Fibroblast of the aortic adventitia (primary cell): ENCODE measurements at regions not wholly inside any gene's neighbourhood (a gene's known extent, or its start where the extent isn't known, plus 50 kb on each side); places are given as distances from the start of the nearest gene placed in this dataset.
"Not testable (repeated sequence)": the region's sequence is repeated elsewhere in the genome, so short reads cannot be mapped to it uniquely, and the experiment has no call there.

Experiments
- DNase-seq: peaks from one replicate; pipeline ENCODE4 v3.0.0-alpha.2; 2010; ENCODE audit warnings: low read depth
- H3K4me3 ChIP-seq: 2 replicates; pipeline ENCODE4 v1.5.1; 2011; ENCODE audit warnings: low read depth, mild to moderate bottlenecking, control low read depth, low read length, moderate library complexity
- CTCF ChIP-seq: IDR thresholded peaks from 2 replicates; pipeline ENCODE4 v1.5.1; 2011; ENCODE audit warnings: mild to moderate bottlenecking, low read length, control low read depth, inconsistent platforms; ENCODE audit not compliant: insufficient read depth

- not testable (repeated sequence) for DNase-seq
These were observed 68.1 kb downstream of the GOLGA6L6 start for GRCh38 chr15:20473465-20473864.

GRCh38 chr15:20472983-20473382 lies 68.6 kb downstream of the GOLGA6L6 start:
- not testable (repeated sequence) for DNase-seq

More at GRCh38 chr15:20473465-20473864, 68.1 kb downstream of the GOLGA6L6 start:
- not testable (repeated sequence) for H3K4me3 ChIP-seq

GRCh38 chr15:20470810-20471209 lies 70.8 kb downstream of the GOLGA6L6 start:
- H3K4me3 ChIP-seq, DNase-seq: not testable (repeated sequence)

More at GRCh38 chr15:20472983-20473382, 68.6 kb downstream of the GOLGA6L6 start:
- H3K4me3 ChIP-seq = not testable (repeated sequence)

- not testable (repeated sequence) for DNase-seq, H3K4me3 ChIP-seq
These were observed 100.5 kb downstream of the GOLGA6L6 start for GRCh38 chr15:20441138-20441537.

GRCh38 chr15:20440390-20440789 lies 101.2 kb downstream of the GOLGA6L6 start:
- not testable (repeated sequence) for DNase-seq, H3K4me3 ChIP-seq

GRCh38 chr15:20439111-20439510 lies 102.5 kb downstream of the GOLGA6L6 start:
- DNase-seq, H3K4me3 ChIP-seq: not testable (repeated sequence)

GRCh38 chr15:20438255-20438654 lies 103.3 kb downstream of the GOLGA6L6 start:
- not testable (repeated sequence) for DNase-seq, H3K4me3 ChIP-seq

- not testable (repeated sequence) for H3K4me3 ChIP-seq, DNase-seq
These were observed 108.1 kb downstream of the GOLGA6L6 start for GRCh38 chr15:20433468-20433867.

GRCh38 chr15:20430495-20430894 lies 111.1 kb downstream of the GOLGA6L6 start:
- not testable (repeated sequence) for DNase-seq, H3K4me3 ChIP-seq

- not testable (repeated sequence) for H3K4me3 ChIP-seq, DNase-seq
These were observed 120.9 kb downstream of the GOLGA6L6 start for GRCh38 chr15:20420710-20421109.

GRCh38 chr15:20416618-20417017 lies 125.0 kb downstream of the GOLGA6L6 start:
- not testable (repeated sequence) for H3K4me3 ChIP-seq, DNase-seq

GRCh38 chr15:20409667-20410198 lies 131.9 kb downstream of the GOLGA6L6 start:
- DNase-seq, H3K4me3 ChIP-seq: not testable (repeated sequence)

- H3K4me3 ChIP-seq = no peak overlapping the region
- DNase-seq = no peak
- TF ChIP-seq CTCF = no peak
These were observed 132.4 kb downstream of the GOLGA6L6 start for GRCh38 chr15:20409247-20409646.

- DNase-seq = no peak
- H3K4me3 ChIP-seq = no peak overlapping the region
These were observed 134.0 kb downstream of the GOLGA6L6 start for GRCh38 chr15:20407553-20407952.

GRCh38 chr15:20404571-20404970 lies 137.0 kb downstream of the GOLGA6L6 start:
- DNase-seq, H3K4me3 ChIP-seq: not testable (repeated sequence)

More at GRCh38 chr15:20407553-20407952, 134.0 kb downstream of the GOLGA6L6 start:
- no peak for TF ChIP-seq CTCF

GRCh38 chr15:20402586-20402985 lies 139.0 kb downstream of the GOLGA6L6 start:
- DNase-seq, H3K4me3 ChIP-seq: not testable (repeated sequence)

- not testable (repeated sequence) for DNase-seq, H3K4me3 ChIP-seq
These were observed 140.5 kb downstream of the GOLGA6L6 start for GRCh38 chr15:20401058-20401457.

- DNase-seq = not testable (repeated sequence)
These were observed 142.9 kb downstream of the GOLGA6L6 start for GRCh38 chr15:20398680-20399079.

More at GRCh38 chr15:20398680-20399079, 142.9 kb downstream of the GOLGA6L6 start:
- not testable (repeated sequence) for H3K4me3 ChIP-seq
